Spleen (tissue), 7 donors: ENCODE measurements at regions not wholly inside any gene's neighbourhood (a gene's known extent, or its start where the extent isn't known, plus 50 kb on each side); places are given as distances from the start of the nearest gene placed in this dataset.

ENCODE experiments used
- POLR2A ChIP-seq, 3 donors: fragments of 450-650 bp; IDR thresholded peaks; one replicate each; pipeline ENCODE4 v1.5.1; 2017; ENCODE audit warnings: antibody characterized with exemption in 3 of 3, mild to moderate bottlenecking in 1 of 3
- POLR2AphosphoS5 ChIP-seq, 3 donors: sonication (generic); formaldehyde crosslinking; IDR thresholded peaks; one replicate each; pipeline ENCODE4 v1.5.1; 2017; ENCODE audit warnings: antibody characterized with exemption in 3 of 3
- TF ChIP-seq, protein P1 (sequence below), 11 experiments: fragments of 200-600 bp in 7 of 11; fragments of 450-650 bp in 4 of 11; sonication (generic) in 4 of 11; IDR thresholded peaks in 8 of 11; conservative IDR thresholded peaks in 3 of 11; 1 replicate in 7 of 11; 2 replicates in 4 of 11; pipeline versions ENCODE4 v1.4.0 to v1.8.0; 2016 to 2021; ENCODE audit warnings: antibody characterized with exemption in 11 of 11, inconsistent platforms in 4 of 11, mild to moderate bottlenecking in 1 of 11
- donor health status: DM: no; HTN: no; CAD: no; lungs with moderate emphysema.
- donor health status: DM: no; HTN: no; CAD: no.
- donor health status: DM: no; HTN: no; CAD: no.

DNA sequence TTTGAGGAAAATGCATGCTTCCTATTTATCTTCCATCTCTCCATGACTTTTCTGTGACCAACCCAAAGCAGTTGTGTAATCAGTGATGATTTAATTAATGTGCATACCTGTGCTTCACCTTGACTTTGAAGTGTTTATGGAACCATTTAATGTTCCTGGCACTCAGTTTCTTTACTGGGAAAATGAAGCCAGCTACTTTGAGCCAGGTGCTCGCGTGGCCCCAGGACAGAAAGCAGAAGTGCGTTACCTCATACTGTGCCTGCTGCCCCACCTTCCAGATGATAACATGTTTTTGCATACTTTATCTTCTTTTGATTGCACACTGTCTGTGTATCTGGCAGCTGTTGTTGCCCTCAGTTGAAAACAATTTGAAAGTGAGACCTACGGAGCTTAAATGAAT, 61.3 kb downstream of the PMAIP1 start:
- TF ChIP-seq, protein P1, sequence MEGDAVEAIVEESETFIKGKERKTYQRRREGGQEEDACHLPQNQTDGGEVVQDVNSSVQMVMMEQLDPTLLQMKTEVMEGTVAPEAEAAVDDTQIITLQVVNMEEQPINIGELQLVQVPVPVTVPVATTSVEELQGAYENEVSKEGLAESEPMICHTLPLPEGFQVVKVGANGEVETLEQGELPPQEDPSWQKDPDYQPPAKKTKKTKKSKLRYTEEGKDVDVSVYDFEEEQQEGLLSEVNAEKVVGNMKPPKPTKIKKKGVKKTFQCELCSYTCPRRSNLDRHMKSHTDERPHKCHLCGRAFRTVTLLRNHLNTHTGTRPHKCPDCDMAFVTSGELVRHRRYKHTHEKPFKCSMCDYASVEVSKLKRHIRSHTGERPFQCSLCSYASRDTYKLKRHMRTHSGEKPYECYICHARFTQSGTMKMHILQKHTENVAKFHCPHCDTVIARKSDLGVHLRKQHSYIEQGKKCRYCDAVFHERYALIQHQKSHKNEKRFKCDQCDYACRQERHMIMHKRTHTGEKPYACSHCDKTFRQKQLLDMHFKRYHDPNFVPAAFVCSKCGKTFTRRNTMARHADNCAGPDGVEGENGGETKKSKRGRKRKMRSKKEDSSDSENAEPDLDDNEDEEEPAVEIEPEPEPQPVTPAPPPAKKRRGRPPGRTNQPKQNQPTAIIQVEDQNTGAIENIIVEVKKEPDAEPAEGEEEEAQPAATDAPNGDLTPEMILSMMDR (IDR thresholded peaks at IDR 0.05 in 8 of 11, conservative IDR thresholded peaks at IDR 0.05 in 3 of 11): no peak
- no peak for TF ChIP-seq POLR2AphosphoS5 (IDR thresholded peaks at IDR 0.05)
- TF ChIP-seq POLR2A (IDR thresholded peaks at IDR 0.05): no peak
